PC-3 (cell line): ENCODE measurements at regions not wholly inside any gene's neighbourhood (a gene's known extent, or its start where the extent isn't known, plus 50 kb on each side); places are given as distances from the start of the nearest gene placed in this dataset.

Source experiments
- ATAC-seq: fragments of 200-7000 bp; cut with Tn5 transposase; 2 replicates; pipeline ENCODE4 v1.9.1; 2020; ENCODE audit warnings: mild to moderate bottlenecking, moderate library complexity
- BruUV-seq: library from RNA; stranded (reverse); fragments of 400-500 nt; replicated peaks from 2 replicates; lab custom pipeline; 2021; lab: Mats Ljungman, UMichigan
- CTCF ChIA-PET: fragments of 300-600 bp; sonication (Branson Sonifier 250); formaldehyde crosslinking; loops from one replicate; lab custom pipeline; 2022; ENCODE audit warnings: antibody characterized with exemption; lab: Charles Lee
- POLR2A ChIA-PET: fragments of 300-600 bp; sonication (Branson Sonifier 250); formaldehyde crosslinking; loops from one replicate; lab custom pipeline; 2022; ENCODE audit warnings: antibody characterized with exemption; ENCODE audit not compliant: unreplicated experiment; lab: Charles Lee
- DNase-seq: peaks from one replicate; pipeline ENCODE4 v3.0.0-alpha.2; 2015
- H2AFZ ChIP-seq: fragments of 300-600 bp; sonication (generic); 2 replicates; pipeline ENCODE4 v1.6.0; 2016; ENCODE audit warnings: antibody characterized with exemption, low read length
- H3F3A ChIP-seq: fragments of 300-600 bp; sonication (generic); one replicate; pipeline ENCODE4 v1.6.0; 2017; ENCODE audit warnings: antibody characterized with exemption, low read length, control low read depth, mild to moderate bottlenecking; ENCODE audit not compliant: unreplicated experiment
- H3K27ac ChIP-seq: fragments of 300-600 bp; sonication (generic); 2 replicates; pipeline ENCODE4 v1.5.1; 2016; ENCODE audit warnings: mild to moderate bottlenecking, low read length
- H3K27me3 ChIP-seq: fragments of 300-600 bp; sonication (generic); 2 replicates; pipeline ENCODE4 v1.6.1; 2016; ENCODE audit warnings: low read length, mixed read lengths
- H3K36me3 ChIP-seq: fragments of 300-600 bp; sonication (generic); 2 replicates; pipeline ENCODE4 v1.6.1; 2016; ENCODE audit warnings: low read depth, mixed run types, low read length, mixed read lengths
- H3K4me1 ChIP-seq: fragments of 300-600 bp; sonication (generic); 2 replicates; pipeline ENCODE4 v1.5.1; 2016; ENCODE audit warnings: low read length; ENCODE audit not compliant: insufficient read depth
- H3K4me2 ChIP-seq: fragments of 300-600 bp; sonication (generic); 2 replicates; pipeline ENCODE4 v1.6.0; 2016; ENCODE audit warnings: low read length
- H3K4me3 ChIP-seq: fragments of 300-600 bp; sonication (generic); 2 replicates; pipeline ENCODE4 v1.5.1; 2016; ENCODE audit warnings: mild to moderate bottlenecking, low read length, mixed read lengths
- H3K79me2 ChIP-seq: fragments of 300-600 bp; sonication (generic); 2 replicates; pipeline ENCODE4 v1.6.1; 2017; ENCODE audit warnings: low read length, mixed read lengths
- H3K9ac ChIP-seq: fragments of 300-600 bp; sonication (generic); 2 replicates; pipeline ENCODE4 v1.6.0; 2016; ENCODE audit warnings: mild to moderate bottlenecking, low read length
- H3K9me2 ChIP-seq: fragments of 300-600 bp; sonication (generic); replicated peaks from 2 replicates; pipeline ENCODE4 v1.6.1; 2016; ENCODE audit warnings: mixed run types, low read length, mixed read lengths
- H3K9me3 ChIP-seq: fragments of 300-600 bp; sonication (generic); 2 replicates; pipeline ENCODE4 v1.6.1; 2016; ENCODE audit warnings: low read length, mixed read lengths
- H4K20me1 ChIP-seq: fragments of 300-600 bp; sonication (generic); 2 replicates; pipeline ENCODE4 v1.6.1; 2016; ENCODE audit warnings: low read length, mixed read lengths
- EZH2 ChIP-seq: fragments of 300-600 bp; sonication (generic); IDR thresholded peaks from one replicate; pipeline ENCODE4 v1.6.1; 2017; ENCODE audit warnings: antibody characterized with exemption, mild to moderate bottlenecking, low read length; ENCODE audit not compliant: unreplicated experiment
- EZH2phosphoT487 ChIP-seq: fragments of 300-600 bp; sonication (generic); IDR thresholded peaks from 2 replicates; pipeline ENCODE4 v1.6.1; 2018; ENCODE audit warnings: mild to moderate bottlenecking, antibody characterized with exemption, low read length, borderline replicate concordance
- intact Hi-C: fragments of 100-400 bp; cut with micrococcal nuclease; formaldehyde crosslinking; loops from 2 replicates; pipeline ENCODE4 v1.9.0; 2023
- TF ChIP-seq, protein P1 (sequence below): fragments of 300-600 bp; sonication (generic); conservative IDR thresholded peaks from 2 replicates; pipeline ENCODE4 v1.5.1; 2017; ENCODE audit warnings: antibody characterized with exemption, low read depth, mild to moderate bottlenecking, low read length

DNA sequence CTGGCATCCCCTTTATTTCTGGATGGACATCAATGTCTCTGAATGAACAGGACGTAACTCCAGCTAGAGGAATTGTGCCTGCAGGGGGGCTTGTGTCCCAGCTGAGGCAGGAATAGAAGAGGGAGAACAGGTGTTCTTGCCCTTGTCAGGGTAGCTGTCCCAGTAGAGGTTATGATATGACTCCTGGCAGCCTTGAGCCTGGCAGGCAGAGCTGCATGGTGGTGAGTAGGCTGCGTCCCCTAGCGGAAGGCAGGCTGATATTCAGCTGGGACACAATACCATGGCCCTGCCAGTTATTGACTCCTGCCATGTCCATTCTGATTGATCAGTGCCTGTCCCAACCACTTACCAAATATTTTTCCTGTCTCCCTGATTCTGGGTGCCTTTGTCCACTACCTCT, 197.2 kb downstream of the RAP2A start:
- ChIA-PET CTCF (no interaction called here), POLR2A (no interaction called here)
- Histone ChIP-seq H3K27me3 (0 out of 2 replicates have a peak, but pooled peaks cover 2% of the 10 kb centered on the region), H3K9ac (no peak overlapping the region), H3K4me3 (no peak overlapping the region), H3K79me2 (no peaks in the 10 kb centered on the region), H3K27ac (no peak overlapping the region), H3F3A (no peaks in the 10 kb centered on the region), H3K4me2 (no peak overlapping the region), H4K20me1 (no peaks in the 10 kb centered on the region), H3K36me3 (no peaks in the 10 kb centered on the region), H3K9me3 (no peaks in the 10 kb centered on the region), H3K4me1 (no peaks in the 10 kb centered on the region), H3K9me2 (no peaks in the 10 kb centered on the region), H2AFZ (no peak overlapping the region)
- DNase-seq (peak; percentile 15), ATAC-seq (no peak)
- intact Hi-C loops: no loop called here
- no TSS peak for BruUV-seq
- TF ChIP-seq EZH2phosphoT487 (no peak), EZH2 (no peak)
- TF ChIP-seq, protein P1, sequence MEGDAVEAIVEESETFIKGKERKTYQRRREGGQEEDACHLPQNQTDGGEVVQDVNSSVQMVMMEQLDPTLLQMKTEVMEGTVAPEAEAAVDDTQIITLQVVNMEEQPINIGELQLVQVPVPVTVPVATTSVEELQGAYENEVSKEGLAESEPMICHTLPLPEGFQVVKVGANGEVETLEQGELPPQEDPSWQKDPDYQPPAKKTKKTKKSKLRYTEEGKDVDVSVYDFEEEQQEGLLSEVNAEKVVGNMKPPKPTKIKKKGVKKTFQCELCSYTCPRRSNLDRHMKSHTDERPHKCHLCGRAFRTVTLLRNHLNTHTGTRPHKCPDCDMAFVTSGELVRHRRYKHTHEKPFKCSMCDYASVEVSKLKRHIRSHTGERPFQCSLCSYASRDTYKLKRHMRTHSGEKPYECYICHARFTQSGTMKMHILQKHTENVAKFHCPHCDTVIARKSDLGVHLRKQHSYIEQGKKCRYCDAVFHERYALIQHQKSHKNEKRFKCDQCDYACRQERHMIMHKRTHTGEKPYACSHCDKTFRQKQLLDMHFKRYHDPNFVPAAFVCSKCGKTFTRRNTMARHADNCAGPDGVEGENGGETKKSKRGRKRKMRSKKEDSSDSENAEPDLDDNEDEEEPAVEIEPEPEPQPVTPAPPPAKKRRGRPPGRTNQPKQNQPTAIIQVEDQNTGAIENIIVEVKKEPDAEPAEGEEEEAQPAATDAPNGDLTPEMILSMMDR: peak; percentile 44; the same call in 1 of the 2 replicates

DNA sequence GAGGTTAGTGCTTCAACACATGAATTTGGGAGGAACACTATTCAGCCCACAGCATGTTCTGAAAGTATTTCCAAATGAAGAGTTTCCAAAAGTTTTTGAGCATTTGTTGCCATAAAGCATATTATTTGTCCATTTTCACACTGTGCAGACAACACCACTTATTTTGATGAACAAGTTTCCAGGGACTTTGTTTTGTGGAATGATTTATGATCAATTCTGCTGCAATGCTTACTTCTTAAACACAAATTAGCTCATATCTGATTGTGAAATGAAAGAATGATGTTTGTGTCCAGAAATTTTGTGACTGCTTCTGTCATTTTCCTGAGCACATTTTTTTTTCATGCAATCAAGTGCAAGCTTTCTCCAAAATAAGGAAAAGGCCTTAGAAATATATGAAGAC, 205.3 kb downstream of the RAP2A start:
- Histone ChIP-seq H3K79me2 (no peaks in the 10 kb centered on the region), H3F3A (no peaks in the 10 kb centered on the region), H3K9me2 (no peaks in the 10 kb centered on the region), H4K20me1 (no peaks in the 10 kb centered on the region), H2AFZ (no peak overlapping the region), H3K4me1 (no peaks in the 10 kb centered on the region), H3K9ac (no peak overlapping the region), H3K27ac (no peak overlapping the region), H3K36me3 (no peaks in the 10 kb centered on the region), H3K4me2 (no peak overlapping the region), H3K4me3 (no peak overlapping the region), H3K9me3 (no peaks in the 10 kb centered on the region), H3K27me3 (peaks cover 17% of the 10 kb centered on the region; the same call in 1 of the 2 replicates)
- ATAC-seq: no peak
- DNase-seq: no peak
- POLR2A ChIA-PET: no interaction called here
- TF ChIP-seq, protein P1: no peak
- TF ChIP-seq EZH2phosphoT487 (no peak), EZH2 (no peak)
- intact Hi-C loops: no loop called here
- CTCF ChIA-PET: no interaction called here
- BruUV-seq: no TSS peak

DNA sequence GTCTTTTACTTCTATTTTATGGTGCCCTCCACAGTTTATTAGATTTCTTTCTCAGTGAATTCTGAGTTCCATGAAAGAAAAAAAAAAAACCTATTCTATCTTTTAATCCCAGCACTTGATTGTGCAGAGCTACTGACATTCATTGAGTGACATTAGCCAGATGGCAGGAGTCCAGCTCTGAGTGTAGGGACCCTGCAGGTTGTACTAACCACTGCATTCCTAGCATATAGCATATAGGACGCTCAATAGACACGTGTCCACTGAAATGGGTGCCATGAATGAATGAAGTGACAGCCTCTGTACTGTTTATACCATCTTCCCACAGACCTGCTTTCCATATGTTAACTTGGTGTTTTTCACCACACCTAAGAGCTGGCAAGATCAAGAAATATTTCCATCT, 206.3 kb downstream of the RAP2A start:
- Histone ChIP-seq H4K20me1 (no peaks in the 10 kb centered on the region), H3K4me1 (no peaks in the 10 kb centered on the region), H3K4me2 (no peak overlapping the region), H3K27ac (no peak overlapping the region), H3K4me3 (no peak overlapping the region), H3K79me2 (no peaks in the 10 kb centered on the region), H3K9me3 (no peaks in the 10 kb centered on the region), H3K9me2 (no peaks in the 10 kb centered on the region), H3K27me3 (peaks cover 17% of the 10 kb centered on the region; the same call in 1 of the 2 replicates), H3F3A (no peaks in the 10 kb centered on the region), H3K9ac (no peak overlapping the region), H2AFZ (no peak overlapping the region), H3K36me3 (no peaks in the 10 kb centered on the region)
- CTCF ChIA-PET: no interaction called here
- intact Hi-C loops: no loop called here
- TF ChIP-seq EZH2 (no peak), EZH2phosphoT487 (no peak)
- TF ChIP-seq, protein P1: no peak
- ATAC-seq (no peak), DNase-seq (no peak)
- BruUV-seq: no TSS peak
- POLR2A ChIA-PET: no interaction called here
